ENCODE measurements at regions not wholly inside any gene's neighbourhood (a gene's known extent, or its start where the extent isn't known, plus 50 kb on each side); places are given as distances from the start of the nearest gene placed in this dataset.
A peak's percentile ranks its signal among the peaks of the same experiment; 100 is the strongest.

DNA sequence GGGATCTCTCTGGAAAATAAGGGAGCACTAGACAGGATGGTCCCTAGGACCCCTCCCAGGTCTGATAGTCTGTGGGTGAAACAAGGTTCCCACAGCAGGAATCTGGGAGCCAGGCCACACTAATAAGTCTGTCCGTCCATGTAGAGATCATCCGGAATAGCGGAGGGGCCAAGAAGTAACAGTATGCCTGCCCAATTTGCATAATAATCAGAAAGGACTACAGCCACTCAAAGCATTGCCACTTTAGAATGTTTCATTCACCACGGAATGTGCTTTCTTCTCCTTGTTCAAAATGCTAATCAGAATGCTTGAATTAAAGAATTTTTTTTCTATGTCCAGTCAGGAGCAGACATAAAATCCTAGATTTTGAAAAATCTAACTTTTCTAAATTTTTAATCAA lies 254.9 kb downstream of the ACTL7B start:
- DNase-seq = no peak

- no peak for DNase-seq
Observed at GRCh38 chr9:108599571-108599970, 256.2 kb downstream of the ACTL7B start.

DNA sequence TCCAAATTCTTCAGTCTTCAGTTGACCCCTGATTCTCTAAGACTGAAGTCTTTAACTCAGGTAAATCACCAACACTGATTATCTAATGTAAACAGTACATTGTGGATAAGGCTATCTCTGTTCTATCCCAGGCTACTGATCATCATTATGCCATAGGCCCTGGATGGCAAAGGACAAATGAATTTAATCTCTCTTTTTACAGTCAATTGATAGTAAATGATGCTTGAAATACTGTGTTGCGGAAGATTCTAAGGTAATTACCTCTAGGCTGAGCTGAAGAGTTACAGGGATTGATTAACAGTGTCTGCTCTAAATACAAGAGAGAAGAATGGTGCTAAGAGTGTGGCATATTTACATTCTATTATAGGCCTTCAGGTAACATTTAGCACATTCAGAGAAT lies 264.7 kb downstream of the ACTL7B start:
- DNase-seq = no peak

DNA sequence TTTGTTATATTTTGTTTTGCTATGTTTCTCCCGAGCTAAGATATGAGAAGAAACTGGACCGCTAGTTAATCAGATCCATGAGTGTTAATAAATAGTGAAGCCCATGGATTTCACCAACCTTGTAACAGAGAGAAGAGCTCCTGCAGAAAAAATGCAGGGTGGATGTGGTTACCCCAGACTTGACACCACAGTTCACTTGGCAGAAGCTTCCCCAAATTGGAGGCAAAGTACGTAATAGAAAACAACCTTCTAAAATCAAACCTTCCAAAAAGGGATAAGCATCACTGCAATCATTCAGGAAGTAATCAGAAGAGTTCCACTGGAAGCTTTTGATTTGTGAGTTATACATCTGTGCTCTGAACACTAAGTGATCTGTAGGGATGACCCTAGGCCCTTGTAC lies 267.5 kb downstream of the ACTL7B start:
- no peak for DNase-seq

DNA sequence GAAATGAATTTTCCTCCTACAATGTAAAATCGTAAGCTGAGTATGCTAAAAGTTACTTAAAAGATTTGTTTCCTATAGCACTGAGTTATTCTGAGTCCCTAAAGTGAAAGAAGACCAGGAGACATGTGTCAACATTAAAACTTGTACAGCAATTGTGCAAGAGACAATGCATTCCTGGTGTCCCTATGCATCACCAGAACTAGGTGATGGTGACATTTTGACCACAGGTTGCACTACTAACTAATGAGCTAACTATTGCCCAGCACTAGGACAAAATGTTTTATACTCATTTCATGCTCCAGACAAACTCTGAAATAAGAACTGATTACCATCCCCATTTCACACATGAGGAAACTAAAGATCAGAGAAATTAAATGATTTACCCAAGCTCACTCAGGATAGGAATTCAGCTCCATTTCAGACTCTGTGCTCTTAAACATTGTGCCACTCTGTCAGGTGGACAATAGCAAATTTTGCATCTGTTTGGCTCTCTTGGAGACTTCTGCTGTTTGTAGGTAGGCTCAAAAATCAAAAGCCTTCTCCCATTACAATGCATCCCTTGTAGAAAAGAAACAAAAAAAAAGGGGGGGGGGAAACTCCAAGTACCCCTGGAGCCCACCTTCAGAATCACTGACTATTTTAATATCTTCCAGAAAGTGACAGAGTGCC lies 269.2 kb downstream of the ACTL7B start:
- DNase-seq = no peak

- no peak for DNase-seq
Observed at GRCh38 chr9:108584860-108585259, 270.9 kb downstream of the ACTL7B start.

DNA sequence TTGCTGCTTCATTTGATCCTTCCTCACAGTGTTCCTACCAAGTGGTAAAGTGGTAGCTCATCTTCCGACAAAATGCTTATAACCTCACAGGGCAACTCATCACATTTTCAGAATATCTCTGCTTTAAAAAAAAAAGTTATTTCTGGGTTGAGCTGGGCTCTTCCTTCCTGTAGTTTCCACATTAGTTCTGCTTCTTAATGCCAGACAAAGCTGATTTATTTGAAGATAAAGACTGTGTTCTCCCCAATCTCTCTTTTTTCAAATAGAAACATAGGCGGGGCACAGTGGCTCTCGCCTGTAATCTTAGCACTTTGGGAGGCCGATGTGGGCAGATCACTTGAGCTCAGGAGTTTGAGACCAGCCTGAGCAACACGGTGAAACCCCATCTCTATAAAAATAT lies 273.1 kb downstream of the ACTL7B start:
- no peak for DNase-seq

GRCh38 chr9:108579757-108580439 lies 275.9 kb downstream of the ACTL7B start:
- DNase-seq = no peak

GRCh38 chr9:108575276-108575675 lies 280.5 kb downstream of the ACTL7B start:
- DNase-seq = no peak

GRCh38 chr9:108569624-108570023 lies 286.2 kb downstream of the ACTL7B start:
- DNase-seq = no peak

GRCh38 chr9:108568093-108568492 lies 287.7 kb downstream of the ACTL7B start:
- no peak for DNase-seq

- no peak for DNase-seq
Observed at GRCh38 chr9:108567571-108567970, 288.2 kb downstream of the ACTL7B start.

- DNase-seq = peak; percentile 79
Observed at GRCh38 chr9:108565651-108566378, 290.0 kb downstream of the ACTL7B start.

GRCh38 chr9:108562176-108562575 lies 293.6 kb downstream of the ACTL7B start:
- no peak for DNase-seq

- no peak for DNase-seq
Observed at GRCh38 chr9:108559432-108559831, 296.4 kb downstream of the ACTL7B start.

- DNase-seq = no peak
Observed at GRCh38 chr9:108554831-108555230, 301.0 kb downstream of the ACTL7B start.

- DNase-seq = no peak
Observed at GRCh38 chr9:108553111-108553635, 302.6 kb downstream of the ACTL7B start.

- no peak for DNase-seq
Observed at GRCh38 chr9:108552459-108553040, 303.2 kb downstream of the ACTL7B start.

GRCh38 chr9:108551030-108551841 lies 304.6 kb downstream of the ACTL7B start:
- no peak for DNase-seq

GRCh38 chr9:108550106-108550505 lies 305.7 kb downstream of the ACTL7B start:
- DNase-seq = no peak

DNA sequence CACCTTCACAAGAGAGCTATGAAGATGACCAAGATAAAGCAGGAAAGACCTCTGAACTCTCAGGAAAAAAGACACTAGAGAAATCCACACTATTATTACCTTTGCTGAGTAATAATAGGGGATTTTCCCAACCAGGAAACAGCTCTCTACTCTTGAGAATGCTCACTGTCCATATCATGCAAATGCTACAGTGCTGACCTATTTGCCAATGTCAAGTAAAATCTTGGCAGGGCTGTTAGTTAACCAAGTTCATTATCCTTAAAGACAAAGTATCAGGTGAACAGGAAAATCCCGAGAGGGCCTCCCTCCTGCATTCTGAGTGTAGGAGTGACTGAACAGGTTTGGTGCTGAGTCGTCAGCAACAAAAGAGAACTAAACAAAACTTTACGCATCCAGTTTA lies 306.6 kb downstream of the ACTL7B start:
- no peak for DNase-seq

DNA sequence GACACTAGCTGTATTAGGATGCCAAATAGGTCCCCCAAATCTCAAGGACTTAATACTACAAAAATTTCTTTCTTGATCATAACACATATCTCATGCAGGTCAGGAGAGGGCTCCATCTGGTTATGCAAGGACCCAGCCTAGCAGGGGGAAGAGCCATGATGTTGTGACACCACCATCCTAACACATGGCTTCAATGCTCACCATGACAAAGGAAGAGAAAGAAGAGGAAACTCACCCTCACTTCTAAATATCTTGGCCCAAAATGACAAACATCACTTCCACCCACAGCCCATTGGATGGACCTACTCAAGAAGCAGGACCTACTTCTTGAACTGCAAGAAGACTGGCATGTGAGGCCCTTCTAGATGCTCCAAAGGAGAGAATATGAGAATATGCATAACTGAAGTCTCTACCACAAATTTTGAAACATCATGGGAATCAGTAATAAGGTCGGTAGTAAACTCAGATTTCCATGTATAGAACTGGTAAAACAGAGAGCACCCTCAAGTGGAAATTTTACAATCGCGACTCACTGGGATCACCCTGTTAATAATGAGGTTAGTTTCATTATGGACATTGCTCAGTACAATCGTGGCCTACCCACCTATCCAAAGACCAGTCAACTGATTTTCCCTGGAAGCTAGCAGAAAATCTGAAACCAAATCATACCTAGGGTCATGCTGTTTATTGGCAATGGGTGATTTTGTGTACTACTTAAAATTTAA lies 308.2 kb downstream of the ACTL7B start:
- no peak for DNase-seq

Measured in NCI-H1092 (cell line).